GM23248 (cell line): ENCODE measurements at regions not wholly inside any gene's neighbourhood (a gene's known extent, or its start where the extent isn't known, plus 50 kb on each side); places are given as distances from the start of the nearest gene placed in this dataset.

ENCODE experiments used
- EZH2 ChIP-seq: fragments of 200-600 bp; sonication (generic); IDR thresholded peaks from 2 replicates; pipeline ENCODE4 v1.6.1; 2018; ENCODE audit warnings: antibody characterized with exemption, mild to moderate bottlenecking; ENCODE audit not compliant: insufficient read depth, poor library complexity, severe bottlenecking
- EZH2phosphoT487 ChIP-seq: fragments of 200-600 bp; sonication (generic); IDR thresholded peaks from 2 replicates; pipeline ENCODE4 v1.6.1; 2018; ENCODE audit warnings: antibody characterized with exemption, moderate library complexity, mild to moderate bottlenecking, low read depth; ENCODE audit not compliant: insufficient read depth

DNA sequence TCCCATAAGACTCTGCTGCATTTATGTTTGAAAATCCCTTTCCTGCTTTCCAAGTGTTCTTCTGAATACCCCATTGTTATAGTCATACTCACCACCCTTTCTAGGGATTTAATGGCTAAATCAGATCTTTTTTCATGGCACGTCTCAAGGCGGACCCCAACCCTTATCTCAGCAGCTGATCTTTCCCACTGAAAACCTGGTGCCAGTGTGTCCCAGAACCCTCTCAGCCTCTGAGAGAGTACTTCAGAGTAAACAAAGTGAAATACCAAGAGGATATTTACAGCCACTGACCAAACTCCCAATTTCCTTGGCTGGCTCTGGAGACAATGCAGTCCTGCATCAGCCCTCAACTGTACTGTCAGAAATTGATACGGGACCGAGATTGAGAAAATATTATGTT, 101.7 kb downstream of the TMEM100 start:
- no peak for TF ChIP-seq EZH2
- no peak for TF ChIP-seq EZH2phosphoT487
